Fibroblast of skin of scalp (primary cell): ENCODE measurements at regions not wholly inside any gene's neighbourhood (a gene's known extent, or its start where the extent isn't known, plus 50 kb on each side); places are given as distances from the start of the nearest gene placed in this dataset.

Experiments
- DNase-seq: peaks from one replicate; pipeline ENCODE4 v3.0.0-alpha.2; 2013

- DNase-seq, result no peak
Measured at GRCh38 chr6:15993716-15994228, 135.1 kb upstream of the MYLIP start.

- DNase-seq, result no peak
Measured at GRCh38 chr6:15990179-15990578, 138.7 kb upstream of the MYLIP start.

- no peak for DNase-seq
Measured at GRCh38 chr6:15989397-15989796, 139.5 kb upstream of the MYLIP start.

- DNase-seq, result peak; percentile 32
Measured at GRCh38 chr6:15987569-15987968, 141.3 kb upstream of the MYLIP start.

- no peak for DNase-seq
Measured at GRCh38 chr6:15986027-15986629, 142.8 kb upstream of the MYLIP start.

- no peak for DNase-seq
Measured at GRCh38 chr6:15985379-15985959, 143.4 kb upstream of the MYLIP start.

- DNase-seq, result no peak
Measured at GRCh38 chr6:15981956-15982355, 146.9 kb upstream of the MYLIP start.

- no peak for DNase-seq
Measured at GRCh38 chr6:15980801-15981200, 148.1 kb upstream of the MYLIP start.

GRCh38 chr6:15978426-15978825 lies 150.5 kb upstream of the MYLIP start:
- DNase-seq, result no peak

GRCh38 chr6:15977050-15977449 lies 151.8 kb upstream of the MYLIP start:
- DNase-seq, result no peak

GRCh38 chr6:15974817-15975216 lies 154.1 kb upstream of the MYLIP start:
- no peak for DNase-seq

- DNase-seq, result no peak
Measured at GRCh38 chr6:15970517-15970916, 158.4 kb upstream of the MYLIP start.

GRCh38 chr6:15969236-15969778 lies 159.6 kb upstream of the MYLIP start:
- DNase-seq, result peak; percentile 20

GRCh38 chr6:15968519-15968918 lies 160.4 kb upstream of the MYLIP start:
- no peak for DNase-seq

GRCh38 chr6:15966000-15966520 lies 162.8 kb upstream of the MYLIP start:
- no peak for DNase-seq

- peak; percentile 91 for DNase-seq
Measured at GRCh38 chr6:15962449-15962764, 166.5 kb upstream of the MYLIP start.

GRCh38 chr6:15961635-15962448 lies 167.0 kb upstream of the MYLIP start:
- DNase-seq, result no peak

- DNase-seq, result peak; percentile 8
Measured at GRCh38 chr6:15960740-15961634, 167.9 kb upstream of the MYLIP start.

- no peak for DNase-seq
Measured at GRCh38 chr6:15957655-15958169, 171.2 kb upstream of the MYLIP start.

GRCh38 chr6:15956205-15957106 lies 172.4 kb upstream of the MYLIP start:
- no peak for DNase-seq

- no peak for DNase-seq
Measured at GRCh38 chr6:15955484-15955883, 173.4 kb upstream of the MYLIP start.
